HG03060 (cell line): ENCODE measurements at regions not wholly inside any gene's neighbourhood (a gene's known extent, or its start where the extent isn't known, plus 50 kb on each side); places are given as distances from the start of the nearest gene placed in this dataset.

ENCODE experiments used
- ATAC-seq: cut with Tn5 transposase; IDR thresholded peaks from one replicate; pipeline ENCODE4 v1.9.1; 2021; ENCODE audit warnings: low read depth, moderate number of reproducible peaks; ENCODE audit not compliant: unreplicated experiment

DNA sequence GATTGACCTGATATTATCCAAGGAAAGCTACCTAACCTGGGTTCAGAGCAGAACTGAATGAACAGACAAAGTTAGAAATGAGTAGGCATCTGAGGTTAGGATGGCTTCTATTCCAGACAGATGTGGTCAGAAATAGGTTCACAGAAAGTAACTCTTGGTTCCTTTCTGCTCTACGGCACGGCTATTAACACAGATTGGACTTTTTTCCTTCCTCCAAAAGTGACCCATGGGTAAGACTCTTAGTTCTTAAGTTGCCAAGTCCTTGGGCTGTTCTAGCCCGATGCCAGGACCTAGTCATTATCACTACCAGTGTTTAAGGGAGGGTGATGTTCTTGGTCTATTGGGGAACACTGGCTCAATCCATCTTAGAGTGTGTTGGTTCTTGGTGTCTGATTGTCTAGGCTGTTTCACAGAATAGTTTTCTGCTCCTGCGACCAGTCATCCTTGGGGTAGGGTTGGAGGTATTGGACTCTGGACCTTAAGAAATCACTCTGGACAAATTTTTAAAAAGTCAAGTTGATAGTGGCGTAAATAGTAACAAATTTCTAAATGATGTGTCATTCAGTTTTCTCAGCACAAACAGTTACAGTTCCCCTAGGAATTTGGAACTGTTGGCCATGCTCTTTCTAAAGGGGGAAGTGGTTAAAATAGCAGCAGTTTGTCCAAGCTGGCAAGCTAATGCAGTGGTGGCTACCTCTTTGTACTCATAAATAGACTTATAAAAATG lies 60.1 kb upstream of the MYCBP2 start:
- ATAC-seq, result peak; percentile 78

DNA sequence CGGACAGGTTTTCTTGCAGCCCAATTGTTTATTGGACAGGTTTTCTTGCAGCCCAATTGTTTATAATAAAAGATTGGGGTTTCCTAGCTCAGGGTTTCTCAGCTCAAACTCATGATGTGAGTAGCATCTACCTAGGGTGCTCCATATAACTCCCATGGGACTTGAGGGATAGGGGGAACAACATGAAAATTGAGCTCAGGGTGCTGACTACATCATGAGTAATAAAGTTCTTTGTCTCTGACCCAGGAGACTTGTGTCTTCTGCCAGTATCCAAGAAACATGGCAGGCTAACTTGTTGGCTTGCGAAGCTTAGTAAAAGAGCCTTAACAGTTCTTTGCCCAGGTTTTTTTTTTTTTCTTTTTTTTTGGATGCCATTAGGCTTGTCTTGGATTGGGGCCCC lies 59.2 kb upstream of the MYCBP2 start:
- ATAC-seq, result no peak

DNA sequence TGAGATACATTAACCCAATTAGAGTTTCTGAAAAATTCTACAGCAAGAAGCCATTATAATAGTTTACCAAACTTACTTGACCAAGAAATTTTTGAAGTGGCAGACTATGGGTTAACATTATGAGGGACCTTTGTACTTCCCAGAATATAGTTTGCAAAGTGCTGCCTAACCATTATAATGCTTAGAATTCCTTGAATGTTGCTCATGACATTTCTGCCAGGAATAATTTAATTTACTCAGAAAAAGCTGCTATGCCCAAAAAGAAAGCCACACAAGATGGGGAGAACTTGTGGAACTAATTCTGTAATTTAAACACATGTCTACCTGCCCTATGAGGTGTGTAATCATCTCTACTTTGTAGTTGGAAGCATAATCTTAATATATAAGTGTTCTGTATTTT lies 58.1 kb upstream of the MYCBP2 start:
- no peak for ATAC-seq

DNA sequence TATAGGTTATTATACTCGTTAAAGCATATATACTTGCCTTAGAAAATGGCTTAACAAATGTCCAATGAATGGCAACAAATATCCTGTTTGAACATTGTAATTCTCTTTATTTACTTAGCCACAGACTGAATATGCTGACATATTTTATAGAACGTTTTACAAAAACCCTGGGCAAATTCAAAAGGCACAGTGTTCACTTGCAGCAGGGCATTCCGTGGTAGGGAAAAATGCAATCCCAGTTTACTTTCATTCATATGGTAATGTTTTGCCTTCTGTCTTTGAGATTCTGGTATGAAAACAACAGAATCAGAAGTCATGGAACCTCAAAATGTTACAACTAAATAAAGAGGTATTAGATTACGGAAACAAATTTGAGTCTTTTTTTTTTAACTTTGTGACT lies 56.2 kb upstream of the MYCBP2 start:
- no peak for ATAC-seq

DNA sequence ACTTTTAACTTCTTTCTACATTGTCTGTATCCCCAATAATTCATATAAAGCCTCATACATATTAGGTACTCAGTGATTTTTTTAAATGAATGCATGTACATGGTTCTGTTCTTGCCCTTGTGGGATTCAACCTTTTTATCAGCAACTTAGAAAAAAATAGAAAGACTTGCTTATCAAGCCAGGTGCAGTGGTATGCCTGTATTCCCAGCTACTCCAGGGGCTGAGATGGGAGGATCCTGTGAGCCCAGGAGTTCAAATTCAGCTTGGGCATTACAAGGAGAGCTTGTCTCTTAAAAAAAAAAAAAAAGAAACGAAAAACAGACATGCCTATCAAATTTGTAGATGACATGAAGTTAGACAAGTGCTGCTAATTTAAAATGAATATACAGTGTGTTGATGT lies 54.2 kb upstream of the MYCBP2 start:
- no peak for ATAC-seq

DNA sequence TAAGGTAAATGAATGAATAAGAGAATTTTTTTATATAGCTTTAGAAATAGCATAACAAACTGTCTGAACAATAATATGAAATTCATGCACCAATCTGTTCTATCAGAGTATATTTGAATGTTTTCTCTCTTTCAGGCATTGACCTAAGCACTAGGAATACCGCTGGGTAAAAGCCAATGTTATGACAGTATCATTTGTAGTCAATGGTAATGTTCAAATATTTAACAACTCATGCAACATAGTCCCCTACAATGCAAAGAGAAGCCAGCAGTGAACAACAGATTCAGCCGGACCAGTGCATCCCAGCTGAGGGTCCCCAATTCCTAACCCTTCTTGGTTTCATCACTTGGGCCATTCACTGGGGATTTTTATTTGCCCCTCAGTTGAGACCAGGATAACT lies 52.6 kb upstream of the MYCBP2 start:
- ATAC-seq, result no peak

DNA sequence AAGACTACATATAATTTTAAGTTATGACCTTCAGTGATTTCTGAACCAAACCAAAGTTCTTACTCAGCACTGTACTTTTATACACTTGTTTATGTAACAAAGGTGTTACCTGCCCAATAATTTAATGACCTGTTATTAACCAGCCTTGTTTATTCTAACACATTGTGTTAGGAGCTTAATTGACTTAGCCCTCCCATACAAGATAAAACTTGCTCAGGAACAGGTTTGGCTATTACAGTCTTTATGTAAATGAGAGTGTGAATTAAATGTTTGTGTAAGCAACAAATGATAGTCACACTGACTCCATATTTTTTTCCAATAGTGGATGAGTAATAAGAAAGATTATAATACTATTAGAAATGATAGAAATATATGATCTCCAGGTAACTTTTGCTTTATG lies 51.8 kb upstream of the MYCBP2 start:
- ATAC-seq, result no peak

DNA sequence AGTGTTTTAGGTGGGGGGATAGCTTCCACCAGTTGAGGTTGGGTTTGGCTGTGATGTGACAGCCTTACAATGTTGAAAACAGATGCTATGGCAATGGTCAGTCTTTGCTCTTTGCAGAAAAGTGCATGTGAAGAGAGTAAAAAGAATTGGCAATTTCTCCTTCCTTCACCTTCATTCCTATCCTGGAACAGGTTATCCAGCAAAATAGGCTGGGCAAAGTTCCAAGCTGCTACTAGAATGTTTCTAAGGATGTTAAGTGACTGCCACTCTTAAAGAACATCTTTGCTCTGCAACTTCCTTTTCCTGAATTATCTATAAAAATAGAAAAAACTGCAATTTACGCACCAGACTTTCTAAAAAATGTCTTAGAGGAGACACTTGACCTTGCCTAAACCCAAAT lies 50.1 kb upstream of the MYCBP2 start:
- ATAC-seq, result no peak
